ENCODE measurements at regions not wholly inside any gene's neighbourhood (a gene's known extent, or its start where the extent isn't known, plus 50 kb on each side); places are given as distances from the start of the nearest gene placed in this dataset.

DNA sequence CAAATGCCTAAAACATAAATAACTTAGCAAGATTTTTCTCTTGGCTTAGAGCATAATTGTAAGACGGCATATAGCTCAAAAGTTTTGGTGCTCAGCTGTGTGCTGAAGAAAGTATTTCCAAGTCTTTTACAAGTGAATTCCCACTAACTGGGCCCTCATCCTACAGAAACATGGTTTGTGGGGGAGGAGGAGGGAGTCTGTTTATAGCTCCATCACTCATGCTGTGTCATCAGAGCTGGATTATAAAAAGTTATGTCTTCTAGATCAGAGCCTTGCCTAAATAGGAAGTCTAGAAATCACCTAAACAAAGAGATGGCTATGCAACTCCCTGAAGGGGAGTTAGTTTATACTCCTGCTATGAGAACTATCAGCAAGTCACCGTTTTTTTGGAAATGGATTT lies 65.9 kb upstream of the OTOGL start:
- no peak for TF ChIP-seq ZNF70 (CRISPR knock-in tag; IDR thresholded peaks at IDR 0.05)
- TF ChIP-seq, protein P1, sequence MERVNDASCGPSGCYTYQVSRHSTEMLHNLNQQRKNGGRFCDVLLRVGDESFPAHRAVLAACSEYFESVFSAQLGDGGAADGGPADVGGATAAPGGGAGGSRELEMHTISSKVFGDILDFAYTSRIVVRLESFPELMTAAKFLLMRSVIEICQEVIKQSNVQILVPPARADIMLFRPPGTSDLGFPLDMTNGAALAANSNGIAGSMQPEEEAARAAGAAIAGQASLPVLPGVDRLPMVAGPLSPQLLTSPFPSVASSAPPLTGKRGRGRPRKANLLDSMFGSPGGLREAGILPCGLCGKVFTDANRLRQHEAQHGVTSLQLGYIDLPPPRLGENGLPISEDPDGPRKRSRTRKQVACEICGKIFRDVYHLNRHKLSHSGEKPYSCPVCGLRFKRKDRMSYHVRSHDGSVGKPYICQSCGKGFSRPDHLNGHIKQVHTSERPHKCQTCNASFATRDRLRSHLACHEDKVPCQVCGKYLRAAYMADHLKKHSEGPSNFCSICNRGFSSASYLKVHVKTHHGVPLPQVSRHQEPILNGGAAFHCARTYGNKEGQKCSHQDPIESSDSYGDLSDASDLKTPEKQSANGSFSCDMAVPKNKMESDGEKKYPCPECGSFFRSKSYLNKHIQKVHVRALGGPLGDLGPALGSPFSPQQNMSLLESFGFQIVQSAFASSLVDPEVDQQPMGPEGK (CRISPR knock-in tag; IDR thresholded peaks at IDR 0.05; ENCODE audit: borderline replicate concordance) = no peak

Data from SK-N-SH treated with all-trans-retinoic acid at 6 μM for 48 hours (cell line).